Dedifferentiated amniotic fluid mesenchymal stem cell (primary cell): ENCODE measurements at regions not wholly inside any gene's neighbourhood (a gene's known extent, or its start where the extent isn't known, plus 50 kb on each side); places are given as distances from the start of the nearest gene placed in this dataset.
"Not testable (repeated sequence)": the region's sequence is repeated elsewhere in the genome, so short reads cannot be mapped to it uniquely, and the experiment has no call there.

Experiments
- DNase-seq: peaks from one replicate; pipeline ENCODE4 v3.0.0-alpha.2; 2016; ENCODE audit errors: extremely low spot score

DNA sequence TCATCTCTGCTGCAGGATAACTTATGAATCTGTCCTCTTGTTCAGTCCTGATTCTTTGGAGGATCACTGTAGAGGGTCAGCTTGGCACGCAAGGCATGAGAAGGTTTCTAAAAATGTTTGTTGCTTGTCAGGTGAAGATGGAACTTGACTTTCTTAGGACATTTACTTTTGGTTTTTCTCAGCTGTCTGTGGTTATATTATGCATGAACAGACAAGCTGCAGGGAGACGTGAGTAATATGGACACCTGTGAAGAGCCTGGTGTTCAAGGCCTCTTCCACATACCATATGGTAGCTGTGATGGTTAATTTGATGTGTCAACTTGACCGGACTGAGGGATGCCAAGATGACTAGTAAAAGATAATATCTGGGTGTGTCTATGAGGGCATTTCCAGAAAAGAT lies 270.2 kb upstream of the CPHXL start:
- no peak for DNase-seq

DNA sequence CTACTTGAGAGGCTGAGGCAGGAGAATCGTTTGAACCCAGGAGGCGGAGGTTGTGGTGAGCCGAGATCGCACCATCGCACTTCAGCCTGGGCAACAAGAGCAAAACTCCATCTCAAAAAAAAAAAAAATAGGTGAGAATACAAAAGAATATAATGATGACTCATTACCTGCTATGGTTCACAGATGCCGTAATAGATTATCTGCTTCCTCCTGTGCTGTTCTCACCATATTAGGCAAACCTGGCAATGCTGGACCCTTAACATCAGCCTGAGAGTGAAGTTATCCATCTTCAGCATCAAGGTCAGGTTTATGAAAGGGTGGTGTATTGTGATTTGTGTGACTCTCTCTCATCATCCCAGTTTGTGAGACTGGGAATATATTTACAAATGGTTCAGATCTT lies 271.3 kb upstream of the CPHXL start:
- no peak for DNase-seq

DNA sequence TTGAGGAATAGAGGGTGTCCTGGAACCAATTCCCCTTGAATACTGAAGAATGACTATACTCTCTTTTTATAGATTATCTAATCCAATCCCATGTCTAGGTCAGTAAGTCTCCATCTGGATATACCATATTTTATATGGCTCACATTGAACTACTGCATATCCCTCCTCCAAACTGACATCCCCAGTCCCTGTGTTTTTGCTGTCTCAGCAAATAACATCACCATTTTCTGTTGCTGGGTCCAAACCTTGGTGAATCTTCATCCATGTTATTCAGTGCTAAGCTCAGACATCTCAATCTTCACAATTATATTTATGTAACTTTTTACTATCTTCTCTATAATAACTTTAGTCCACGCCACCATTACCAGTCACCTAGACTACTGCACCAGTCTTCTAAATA lies 269.6 kb upstream of the CNTNAP4 start:
- DNase-seq: no peak

GRCh38 chr16:76023835-76024234 lies 253.4 kb upstream of the CNTNAP4 start:
- DNase-seq: no peak

DNA sequence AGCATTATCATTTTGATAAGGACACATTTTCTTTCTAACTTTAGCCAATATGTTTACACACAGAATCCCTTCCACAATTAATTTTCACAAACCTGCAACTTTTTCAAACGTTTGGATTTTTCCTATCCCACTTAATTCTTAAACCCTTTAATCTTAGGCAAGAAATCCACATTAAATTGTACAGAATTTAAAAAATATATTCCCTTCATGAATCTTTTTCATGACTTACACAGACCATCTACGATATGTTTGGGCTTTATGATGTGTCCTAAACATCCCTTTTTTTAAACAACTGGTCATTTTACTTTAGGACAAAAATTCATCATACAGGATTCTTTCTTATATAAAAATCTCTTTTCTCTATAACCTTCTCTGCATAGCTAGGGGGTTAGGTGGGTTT lies 241.5 kb upstream of the CNTNAP4 start:
- no peak for DNase-seq

- no peak for DNase-seq
Observed at GRCh38 chr16:76038097-76038496, 239.1 kb upstream of the CNTNAP4 start.

- no peak for DNase-seq
Observed at GRCh38 chr16:76052725-76053124, 224.5 kb upstream of the CNTNAP4 start.

DNA sequence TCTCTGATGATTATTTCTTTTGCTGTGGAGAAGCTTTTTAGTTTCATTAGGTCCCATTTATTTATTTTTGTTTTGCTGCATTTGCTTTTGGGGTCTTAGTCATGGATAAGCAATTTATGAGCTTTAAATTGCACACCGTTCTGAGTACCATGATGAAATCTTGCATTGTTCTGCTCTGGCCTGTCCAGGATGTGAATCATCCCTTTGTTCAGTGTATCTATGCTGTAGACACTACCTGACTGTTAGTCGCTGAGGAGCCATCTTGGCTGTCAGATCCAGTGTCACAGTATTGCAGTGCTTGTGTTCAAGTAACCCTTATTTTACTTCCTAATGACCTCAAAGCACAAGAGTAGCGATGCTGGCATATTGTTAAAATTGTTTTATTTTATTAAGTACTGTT lies 218.0 kb upstream of the CNTNAP4 start:
- DNase-seq: no peak

DNA sequence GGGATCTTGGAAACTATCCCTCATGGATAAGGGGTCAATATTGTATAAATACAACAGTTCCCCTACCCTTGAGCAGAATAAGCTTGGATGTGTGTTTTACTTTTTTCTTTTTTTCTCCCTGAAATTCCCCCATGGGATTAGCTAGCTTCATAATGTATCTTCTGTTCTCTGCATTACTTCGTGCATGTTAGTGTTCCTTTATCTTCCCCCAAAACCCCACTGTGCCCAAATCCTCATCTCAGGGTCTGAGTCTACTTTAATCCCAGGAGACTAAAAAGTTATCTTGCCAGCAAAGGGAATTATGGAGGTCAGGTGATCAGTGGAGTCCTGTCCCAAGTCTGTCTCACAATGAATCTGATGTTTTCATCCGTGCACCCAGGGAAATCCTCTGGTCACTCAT lies 217.5 kb upstream of the CNTNAP4 start:
- no peak for DNase-seq

- no peak for DNase-seq
Observed at GRCh38 chr16:76071690-76072089, 205.5 kb upstream of the CNTNAP4 start.

GRCh38 chr16:76081967-76082366 lies 195.2 kb upstream of the CNTNAP4 start:
- no peak for DNase-seq

DNA sequence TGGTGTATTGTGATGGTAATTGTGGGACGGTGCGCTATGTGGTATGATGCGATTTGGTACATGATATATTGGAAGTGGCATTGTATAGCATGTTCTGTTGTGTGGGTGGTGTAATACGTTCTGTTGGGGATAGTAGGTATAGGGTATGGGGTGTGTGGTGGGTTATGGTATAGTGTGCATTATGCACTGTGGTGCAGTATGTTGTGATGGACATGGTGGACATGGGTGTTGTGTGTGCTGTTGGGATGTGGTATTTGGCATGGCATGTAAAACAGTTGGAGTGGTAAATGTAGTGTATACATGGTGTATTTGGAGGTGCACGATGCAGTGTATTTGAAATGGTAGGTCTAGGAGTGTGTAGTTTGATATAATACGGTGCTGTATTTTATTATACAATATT lies 170.6 kb upstream of the CNTNAP4 start:
- DNase-seq: no peak

- DNase-seq: no peak
Observed at GRCh38 chr16:76108460-76108859, 168.7 kb upstream of the CNTNAP4 start.

DNA sequence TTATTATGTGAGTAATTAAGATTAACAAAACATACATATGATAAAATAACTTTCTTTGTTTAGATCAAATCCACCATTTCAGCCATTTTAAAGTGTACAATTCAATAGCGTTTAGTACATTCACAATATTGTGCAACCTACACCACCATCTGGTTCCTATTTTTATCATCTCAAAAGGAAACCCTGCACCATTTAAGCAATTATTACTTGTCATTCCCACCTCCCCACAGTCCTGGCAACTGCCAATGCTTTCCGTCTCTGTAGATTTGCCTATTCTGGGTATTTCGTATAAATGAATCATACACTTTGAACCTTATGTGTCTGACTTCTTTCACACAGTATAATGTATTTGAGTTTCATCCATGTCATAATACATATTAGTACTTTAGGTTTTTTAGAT lies 162.5 kb upstream of the CNTNAP4 start:
- DNase-seq: no peak

- no peak for DNase-seq
Observed at GRCh38 chr16:76118344-76118743, 158.9 kb upstream of the CNTNAP4 start.

- DNase-seq: no peak
Observed at GRCh38 chr16:76121636-76122035, 155.6 kb upstream of the CNTNAP4 start.

GRCh38 chr16:76123966-76124365 lies 153.2 kb upstream of the CNTNAP4 start:
- no peak for DNase-seq

DNA sequence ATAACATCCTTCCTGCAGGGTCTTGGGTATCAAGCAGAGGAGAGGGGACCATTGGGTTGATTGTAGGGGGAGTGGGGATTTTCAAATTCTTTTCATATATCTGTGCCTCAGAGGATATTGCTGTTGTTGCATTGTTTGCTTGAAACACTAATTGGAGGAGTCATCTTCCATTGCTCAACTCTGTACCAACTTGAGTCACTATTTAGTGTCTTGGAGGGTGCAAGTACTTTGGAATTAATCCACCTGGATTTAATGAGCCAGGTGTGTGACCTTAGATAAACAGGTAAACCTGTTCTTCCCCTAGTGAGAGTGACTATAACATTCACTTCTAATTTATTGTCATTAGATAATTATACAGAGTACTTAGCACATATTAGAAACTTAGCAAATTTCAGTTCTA lies 151.3 kb upstream of the CNTNAP4 start:
- no peak for DNase-seq

DNA sequence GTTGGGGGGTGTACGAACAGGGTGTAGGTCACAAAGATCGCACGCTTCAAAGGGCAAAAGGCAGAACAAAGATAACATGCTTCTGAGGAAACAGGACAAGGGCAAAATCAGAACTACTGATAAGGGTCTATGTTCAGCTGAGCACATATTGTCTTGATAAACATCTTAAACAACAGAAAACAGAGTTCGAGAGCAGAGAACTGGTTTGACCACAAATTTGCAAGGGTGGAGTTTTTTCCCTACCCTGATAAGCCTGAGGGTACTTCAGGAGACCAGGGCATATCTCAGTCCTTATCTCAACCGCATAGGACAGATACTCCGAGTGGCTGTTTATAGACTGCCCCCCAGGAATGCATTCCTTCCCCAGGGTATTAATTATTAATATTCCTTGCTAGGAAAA lies 139.1 kb upstream of the CNTNAP4 start:
- not testable (repeated sequence) for DNase-seq

DNA sequence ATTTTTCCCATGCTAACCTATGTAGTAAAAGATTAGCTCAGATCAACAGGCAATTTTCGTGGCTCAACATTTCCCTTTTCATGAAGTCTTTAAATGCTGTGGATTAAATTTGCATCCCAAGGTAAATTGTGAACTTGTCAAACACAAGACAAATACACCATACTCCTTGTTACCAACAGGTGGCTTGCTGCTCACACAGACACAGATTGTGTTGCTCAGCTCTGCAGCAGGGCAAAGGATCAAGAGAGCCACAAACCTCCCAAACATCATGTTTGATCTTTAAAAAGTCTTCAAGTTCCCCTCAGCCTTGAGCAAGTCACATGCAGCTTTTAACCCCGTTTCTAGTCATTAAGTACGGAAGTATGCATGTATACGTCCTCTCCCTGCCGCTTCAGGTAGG lies 119.6 kb upstream of the CNTNAP4 start:
- DNase-seq: no peak

GRCh38 chr16:76162046-76162445 lies 115.2 kb upstream of the CNTNAP4 start:
- DNase-seq: no peak

DNA sequence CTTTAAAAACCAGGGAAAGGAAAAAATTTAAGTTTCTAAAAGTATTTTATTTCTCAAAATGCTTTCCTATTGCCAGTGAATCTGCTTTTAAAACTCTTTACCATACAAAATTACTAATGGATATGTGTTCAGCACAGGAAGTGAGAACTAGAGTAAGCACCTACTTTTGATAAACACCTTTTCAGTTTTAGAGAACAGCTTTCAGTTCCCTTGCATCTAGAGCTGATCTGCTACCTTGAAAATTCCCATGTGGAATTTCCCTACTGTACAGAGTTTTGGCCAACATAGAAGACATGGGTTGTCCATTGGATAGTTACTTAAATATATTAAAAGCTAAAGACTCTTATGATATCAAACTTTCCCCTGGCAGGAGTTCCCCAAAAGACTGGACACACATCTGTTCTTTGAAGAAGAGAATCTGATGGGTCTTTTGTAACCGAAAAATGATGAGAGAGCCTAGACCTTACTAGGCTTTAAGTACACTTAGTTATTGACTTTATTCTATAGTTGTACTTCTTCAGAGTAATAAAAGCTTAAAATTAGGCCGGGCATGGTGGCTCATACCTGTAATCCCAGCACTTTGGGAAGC lies 112.1 kb upstream of the CNTNAP4 start:
- no peak for DNase-seq

GRCh38 chr16:76175718-76176117 lies 101.5 kb upstream of the CNTNAP4 start:
- DNase-seq: no peak

GRCh38 chr16:76176153-76176552 lies 101.0 kb upstream of the CNTNAP4 start:
- DNase-seq: no peak

DNA sequence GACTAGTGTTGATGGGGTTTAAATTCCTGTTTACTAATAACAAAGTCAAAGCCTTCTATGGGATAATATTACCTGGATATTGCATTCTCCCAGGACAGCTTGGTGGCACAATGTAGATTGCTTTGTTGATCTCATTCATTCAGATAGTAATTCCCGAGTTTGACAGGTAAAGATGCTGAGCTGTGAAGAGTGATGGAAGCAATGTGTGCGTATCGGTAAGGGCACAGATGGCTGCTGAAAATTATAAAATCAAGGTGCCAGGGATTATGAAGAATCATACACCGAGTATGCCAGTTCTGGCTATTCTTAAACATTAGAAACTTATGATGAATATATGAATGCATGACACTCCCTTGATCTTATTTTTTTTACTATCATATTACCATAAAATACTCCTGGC lies 100.6 kb upstream of the CNTNAP4 start:
- no peak for DNase-seq
